ENCODE measurements at regions not wholly inside any gene's neighbourhood (a gene's known extent, or its start where the extent isn't known, plus 50 kb on each side); places are given as distances from the start of the nearest gene placed in this dataset.

- 83% methylated on average over 2 of the region's 3 CpGs for WGBS (ENCODE audit: insufficient coverage)
- no peaks in the 10 kb centered on the region for H3K27me3 ChIP-seq (replicated peaks in 1 of 4; ENCODE audit: control extremely low read depth in 1 of 4, control insufficient read depth in 3 of 4, insufficient read depth in 4 of 4, low read length in 3 of 4)
Measured at GRCh38 chr2:14804902-14805301, 172.4 kb downstream of the LRATD1 start.

GRCh38 chr2:14806613-14807012 lies 174.1 kb downstream of the LRATD1 start:
- WGBS (ENCODE audit: insufficient coverage) = no CpG with 5 or more reads among the region's 4 CpGs
- H3K4me2 ChIP-seq (replicated peaks; ENCODE audit: low read depth, low read length, poor library complexity, severe bottlenecking) = no peak overlapping the region
- DNase-seq (no peak), ATAC-seq (ENCODE audit: low read depth) (no peak)
- no peak overlapping the region for H3K27ac Mint-ChIP-seq
- no peaks in the 10 kb centered on the region for H3K9me3 Mint-ChIP-seq (ENCODE audit: insufficient read depth)
- POLR2A ChIA-PET = no interaction called here
- H3K9ac ChIP-seq (ENCODE audit: low read length) = no peak overlapping the region
- CTCF ChIA-PET = no interaction called here
- TF ChIP-seq EZH2 (IDR thresholded peaks at IDR 0.05; ENCODE audit: borderline replicate concordance, insufficient read depth, low read depth, low read length, poor library complexity, severe bottlenecking) (no peak), CTCF (IDR thresholded peaks at IDR 0.05) (no peak)
- H3K27me3 ChIP-seq (replicated peaks in 1 of 4; ENCODE audit: control extremely low read depth in 1 of 4, control insufficient read depth in 3 of 4, insufficient read depth in 4 of 4, low read length in 3 of 4) = no peaks in the 10 kb centered on the region
- H2AFZ ChIP-seq (ENCODE audit: insufficient read depth, low read depth, low read length, poor library complexity, severe bottlenecking) = no peak overlapping the region
- intact Hi-C loops (cut with micrococcal nuclease) = no loop called here
- no peaks in the 10 kb centered on the region for H3K4me1 ChIP-seq (ENCODE audit: control insufficient read depth in 2 of 2, insufficient read depth in 2 of 2, low read length in 2 of 2)
- H4K20me1 ChIP-seq (ENCODE audit: control insufficient read depth, insufficient read depth, low read length, poor library complexity, severe bottlenecking) = no peaks in the 10 kb centered on the region
- no peaks in the 10 kb centered on the region for H3K79me2 ChIP-seq (ENCODE audit: control insufficient read depth, insufficient read depth, low read length)
- H3K4me3 Mint-ChIP-seq = no peak overlapping the region
- no peaks in the 10 kb centered on the region for H3K36me3 ChIP-seq (replicated peaks in 1 of 2; ENCODE audit: control extremely low read depth in 1 of 2, control insufficient read depth in 1 of 2, extremely low read depth in 1 of 2, insufficient read depth in 2 of 2, low read length in 1 of 2)
- H3K9me3 ChIP-seq (ENCODE audit: control extremely low read depth in 1 of 3, control insufficient read depth in 2 of 3, insufficient read depth in 1 of 3, low read length in 2 of 3) = peaks cover 0 to 4% (median 2%) of the 10 kb centered on the region in 3 donors
- H3K4me3 ChIP-seq (ENCODE audit: control extremely low read depth in 1 of 5, extremely low read depth in 1 of 5, insufficient read depth in 1 of 5, low read depth in 2 of 5, low read length in 4 of 5) = no peak overlapping the region
- H3K27ac ChIP-seq (ENCODE audit: low read length in 2 of 2) = no peak overlapping the region
- H3K4me1 Mint-ChIP-seq = no peaks in the 10 kb centered on the region
- no peaks in the 10 kb centered on the region for H3K27me3 Mint-ChIP-seq

More at GRCh38 chr2:14804902-14805301, 172.4 kb downstream of the LRATD1 start:
- Mint-ChIP-seq H3K27me3 (no peaks in the 10 kb centered on the region), H3K9me3 (ENCODE audit: insufficient read depth) (no peaks in the 10 kb centered on the region), H3K4me1 (no peaks in the 10 kb centered on the region), H3K4me3 (no peak overlapping the region), H3K27ac (no peak overlapping the region)
- CTCF ChIA-PET = no interaction called here
- H3K4me3 ChIP-seq (ENCODE audit: control extremely low read depth in 1 of 5, extremely low read depth in 1 of 5, insufficient read depth in 1 of 5, low read depth in 2 of 5, low read length in 4 of 5) = no peak overlapping the region
- intact Hi-C loops (cut with micrococcal nuclease) = no loop called here
- TF ChIP-seq CTCF (IDR thresholded peaks at IDR 0.05) (no peak), EZH2 (IDR thresholded peaks at IDR 0.05; ENCODE audit: borderline replicate concordance, insufficient read depth, low read depth, low read length, poor library complexity, severe bottlenecking) (no peak)
- POLR2A ChIA-PET = no interaction called here
- no peak overlapping the region for H3K27ac ChIP-seq (ENCODE audit: low read length in 2 of 2)
- H3K36me3 ChIP-seq (replicated peaks in 1 of 2; ENCODE audit: control extremely low read depth in 1 of 2, control insufficient read depth in 1 of 2, extremely low read depth in 1 of 2, insufficient read depth in 2 of 2, low read length in 1 of 2) = no peaks in the 10 kb centered on the region
- no peaks in the 10 kb centered on the region for H4K20me1 ChIP-seq (ENCODE audit: control insufficient read depth, insufficient read depth, low read length, poor library complexity, severe bottlenecking)
- H3K79me2 ChIP-seq (ENCODE audit: control insufficient read depth, insufficient read depth, low read length) = no peaks in the 10 kb centered on the region
- no peak overlapping the region for H3K4me2 ChIP-seq (replicated peaks; ENCODE audit: low read depth, low read length, poor library complexity, severe bottlenecking)
- no peak overlapping the region for H3K9ac ChIP-seq (ENCODE audit: low read length)
- DNase-seq (no peak), ATAC-seq (ENCODE audit: low read depth) (no peak)
- H2AFZ ChIP-seq (ENCODE audit: insufficient read depth, low read depth, low read length, poor library complexity, severe bottlenecking) = no peak overlapping the region
- peaks cover 0 to 4% (median 2%) of the 10 kb centered on the region in 3 donors for H3K9me3 ChIP-seq (ENCODE audit: control extremely low read depth in 1 of 3, control insufficient read depth in 2 of 3, insufficient read depth in 1 of 3, low read length in 2 of 3)
- H3K4me1 ChIP-seq (ENCODE audit: control insufficient read depth in 2 of 2, insufficient read depth in 2 of 2, low read length in 2 of 2) = no peaks in the 10 kb centered on the region

Measured in B cell (primary cell).